Stomach (tissue), 8 donors: ENCODE measurements at regions not wholly inside any gene's neighbourhood (a gene's known extent, or its start where the extent isn't known, plus 50 kb on each side); places are given as distances from the start of the nearest gene placed in this dataset.
"Not testable (repeated sequence)": the region's sequence is repeated elsewhere in the genome, so short reads cannot be mapped to it uniquely, and the experiment has no call there.

ENCODE experiments used
- DNase-seq, 2 donors: peaks; one replicate each; pipeline versions ENCODE4 v3.0.0 to v3.0.0-alpha.2; 2013 to 2019
- H3K27ac ChIP-seq, 5 donors: fragments of 200-600 bp in 4 of 5; sonication (generic) in 4 of 5; one replicate each; pipeline ENCODE4 v1.5.1; 2013 to 2019; ENCODE audit warnings: mild to moderate bottlenecking in 1 of 5, moderate library complexity in 1 of 5
- H3K27me3 ChIP-seq, 3 donors: fragments of 200-600 bp; sonication (generic); one replicate each; pipeline ENCODE4 v1.5.1; 2017 to 2019; ENCODE audit warnings: mixed run types in 1 of 3
- H3K36me3 ChIP-seq, 4 donors: fragments of 200-600 bp; sonication (generic); 1 replicate in 3 of 4; 2 replicates in 1 of 4; pipeline ENCODE4 v1.5.1; 2016 to 2019
- H3K4me1 ChIP-seq, 4 donors: fragments of 200-600 bp; sonication (generic); one replicate each; pipeline ENCODE4 v1.5.1; 2016 to 2019
- H3K4me3 ChIP-seq, 4 donors: fragments of 200-600 bp; sonication (generic) in 3 of 4; one replicate each; pipeline ENCODE4 v1.5.1; 2016 to 2019; ENCODE audit warnings: mild to moderate bottlenecking in 1 of 4
- H3K9me3 ChIP-seq, 4 donors: fragments of 200-600 bp; sonication (generic); one replicate each; pipeline ENCODE4 v1.5.1; 2016 to 2019
- CTCF ChIP-seq, 7 experiments: fragments of 450-650 bp in 4 of 7; fragments of 200-600 bp in 3 of 7; sonication (generic) in 3 of 7; IDR thresholded peaks; one replicate each; pipeline ENCODE4 v1.5.1; 2016 to 2019; ENCODE audit warnings: antibody characterized with exemption in 7 of 7, control low read depth in 2 of 7, mild to moderate bottlenecking in 1 of 7
- POLR2AphosphoS5 ChIP-seq, 3 donors: sonication (generic); formaldehyde crosslinking; IDR thresholded peaks; one replicate each; pipeline ENCODE4 v1.6.1; 2016; ENCODE audit warnings: antibody characterized with exemption in 3 of 3
- WGBS, 5 donors: extraction: QIAGEN DNeasy Blood & Tissue Kit in 3 of 5; methylation state at CpG; one replicate each; pipeline versions ENCODE4 v1.1.5 to v1.1.7; 2013 to 2018; 5-methylcytosine and 5-hydroxymethylcytosine counted together
- intact Hi-C: fragments of 100-400 bp; cut with DNase I; formaldehyde crosslinking; loops from one replicate; pipeline ENCODE4 v1.15.1; 2023; ENCODE audit warnings: low total_unique reads
- donor health status: healthy with polysubstance abuse.
- donor health status: Bipolar disorder and iron deficiency.
- donor health status: healthy.

- H3K27me3 ChIP-seq, H3K36me3 ChIP-seq, intact Hi-C loops, H3K9me3 ChIP-seq: not testable (repeated sequence)
- peak in 2 of 3 donors; percentile 21 to 47 for TF ChIP-seq POLR2AphosphoS5 (IDR thresholded peaks at IDR 0.05)
- DNase-seq, result peak; percentile 99
- WGBS, 5 donors, result 0 to 3% (median 1%) methylated on average over 21 to 66 of the region's 66 CpGs
- H3K4me3 ChIP-seq, result peak overlapping the region; percentile 65 to 76 (median 73)
- peak overlapping the region; percentile 80 to 91 (median 89) for H3K27ac ChIP-seq
- H3K4me1 ChIP-seq, result peaks cover 4 to 17% (median 14%) of the 10 kb centered on the region in 4 donors
Measured at GRCh38 chr11:67805253-67806126, 131.1 kb upstream of the ALDH3B2 start.

- H3K27me3 ChIP-seq, intact Hi-C loops, H3K36me3 ChIP-seq, H3K9me3 ChIP-seq: not testable (repeated sequence)
- Histone ChIP-seq H3K27ac (peak overlapping the region; percentile 71 to 91 (median 85)), H3K4me1 (peaks cover 4 to 17% (median 14%) of the 10 kb centered on the region in 4 donors), H3K4me3 (peak overlapping the region; percentile 65 to 76 (median 73))
- WGBS, 5 donors, result 3 to 7% (median 4%) methylated on average over 26 to 45 of the region's 47 CpGs
- DNase-seq, result peak in 1 of 2 donors; percentile 30
Measured at GRCh38 chr11:67804435-67805252, 130.2 kb upstream of the ALDH3B2 start.

DNA sequence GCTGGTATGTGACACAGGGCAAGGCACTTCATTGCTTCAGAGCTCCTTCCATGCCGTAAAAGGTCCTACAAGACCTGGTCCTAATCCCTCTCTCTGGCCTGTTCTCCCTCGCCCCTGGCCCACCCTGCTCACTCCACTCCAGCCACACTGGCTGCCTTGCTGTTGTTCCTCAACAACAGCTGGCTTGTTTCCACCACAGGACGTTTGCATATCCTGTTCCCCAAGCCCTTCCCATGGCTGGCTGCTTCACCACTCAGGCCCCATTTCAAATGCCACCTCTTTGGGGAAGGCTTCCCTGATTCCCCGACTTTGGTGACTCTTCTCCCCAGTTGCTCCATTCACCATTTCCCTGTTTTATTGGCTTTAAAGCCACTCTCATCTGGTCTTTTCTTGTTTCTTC lies 129.1 kb upstream of the ALDH3B2 start:
- H3K4me3 ChIP-seq, intact Hi-C loops, H3K27me3 ChIP-seq, H3K27ac ChIP-seq, DNase-seq, H3K9me3 ChIP-seq, H3K36me3 ChIP-seq: not testable (repeated sequence)
- 73 to 79% (median 75%) methylated on average over 4 of the region's 4 CpGs for WGBS, 5 donors
- peaks cover 4 to 17% (median 14%) of the 10 kb centered on the region in 4 donors for H3K4me1 ChIP-seq

DNA sequence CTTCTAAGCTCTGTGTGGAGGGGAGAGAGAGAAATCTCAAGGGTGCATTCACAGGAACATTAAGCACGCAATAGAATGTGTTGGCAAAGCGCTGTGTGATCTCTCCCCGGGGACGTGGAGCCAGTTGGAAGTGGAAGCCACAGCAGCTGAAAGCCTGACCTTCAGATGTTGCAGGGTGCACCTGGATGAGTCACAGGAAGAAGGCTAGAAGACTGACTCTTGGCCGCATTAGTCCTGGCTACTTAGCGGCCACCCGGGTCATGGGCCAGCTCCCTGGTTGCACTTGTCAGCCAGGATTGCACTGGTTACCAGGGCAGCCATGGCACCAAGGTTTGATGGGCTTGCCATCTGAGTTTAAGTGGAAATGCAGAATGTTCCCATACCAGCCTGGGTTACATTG lies 128.6 kb upstream of the ALDH3B2 start:
- H3K36me3 ChIP-seq, intact Hi-C loops, H3K9me3 ChIP-seq, H3K4me3 ChIP-seq, H3K27ac ChIP-seq, H3K27me3 ChIP-seq, DNase-seq: not testable (repeated sequence)
- 63 to 83% (median 75%) methylated on average over 5 to 7 of the region's 7 CpGs for WGBS, 5 donors
- H3K4me1 ChIP-seq, result peaks cover 4 to 17% (median 14%) of the 10 kb centered on the region in 4 donors

- 83 to 91% (median 86%) methylated on average over 3 to 4 of the region's 4 CpGs for WGBS, 5 donors
- H3K9me3 ChIP-seq, H3K27me3 ChIP-seq, intact Hi-C loops, H3K27ac ChIP-seq, H3K36me3 ChIP-seq, DNase-seq, H3K4me3 ChIP-seq: not testable (repeated sequence)
- peaks cover 4 to 17% (median 14%) of the 10 kb centered on the region in 4 donors for H3K4me1 ChIP-seq
Measured at GRCh38 chr11:67802623-67803022, 128.2 kb upstream of the ALDH3B2 start.

GRCh38 chr11:67801397-67801796 lies 127.0 kb upstream of the ALDH3B2 start:
- H3K36me3 ChIP-seq, H3K9me3 ChIP-seq, H3K4me3 ChIP-seq, DNase-seq, intact Hi-C loops, H3K27ac ChIP-seq, H3K27me3 ChIP-seq: not testable (repeated sequence)
- peaks cover 2 to 12% (median 11%) of the 10 kb centered on the region in 4 donors for H3K4me1 ChIP-seq
- 88 to 96% (median 92%) methylated on average over 6 of the region's 6 CpGs for WGBS, 5 donors

DNA sequence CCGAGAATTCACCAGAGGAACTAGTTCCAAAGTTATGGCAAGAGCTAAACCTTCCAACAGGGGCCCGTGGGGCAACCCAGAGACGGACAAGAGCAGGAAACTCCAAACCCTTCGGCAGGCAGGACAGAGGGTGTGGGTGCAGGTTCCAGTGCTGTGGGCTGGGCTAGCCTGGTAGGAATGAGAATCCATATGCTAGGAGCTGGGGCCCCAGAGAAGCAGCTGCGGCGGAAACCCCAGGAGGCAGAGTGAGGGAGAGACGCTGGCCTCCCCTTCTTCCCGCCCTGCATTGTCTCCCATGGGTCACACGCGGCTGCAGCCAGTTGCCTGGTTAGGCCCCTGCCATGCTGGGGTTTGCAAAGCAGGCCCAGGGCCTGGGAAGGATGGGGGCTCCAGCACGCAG lies 126.2 kb upstream of the ALDH3B2 start:
- H3K27me3 ChIP-seq, H3K4me3 ChIP-seq, H3K9me3 ChIP-seq, intact Hi-C loops, H3K36me3 ChIP-seq, H3K27ac ChIP-seq, H3K4me1 ChIP-seq, DNase-seq: not testable (repeated sequence)
- 78 to 91% (median 88%) methylated on average over 11 of the region's 11 CpGs for WGBS, 5 donors

DNA sequence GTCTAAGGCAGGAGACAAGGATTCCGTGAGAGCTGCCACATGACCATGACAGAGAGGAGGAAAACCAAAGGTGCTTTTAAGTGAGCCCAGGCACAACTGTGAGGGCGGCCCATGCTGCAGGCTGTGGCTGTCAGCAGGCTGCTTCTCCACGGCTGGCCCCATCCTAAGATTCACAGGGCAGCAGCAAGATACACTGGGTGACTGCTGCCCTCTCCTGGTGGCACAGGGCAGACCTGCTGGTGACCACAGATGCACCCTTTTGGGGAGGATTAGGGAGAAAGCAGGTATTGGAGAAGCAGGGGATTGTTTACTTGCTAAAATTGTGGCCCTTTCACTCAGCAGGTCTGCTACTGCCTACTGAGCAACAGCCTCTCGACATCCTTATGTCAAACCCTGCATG lies 125.4 kb upstream of the ALDH3B2 start:
- intact Hi-C loops, H3K36me3 ChIP-seq, DNase-seq, H3K9me3 ChIP-seq, H3K27ac ChIP-seq, H3K4me3 ChIP-seq, H3K4me1 ChIP-seq, H3K27me3 ChIP-seq: not testable (repeated sequence)
- TF ChIP-seq CTCF (IDR thresholded peaks at IDR 0.05), result peak in 5 of 7 experiments; percentile 21 to 46 (median 40)
- 21 to 28% (median 24%) methylated on average over 3 to 4 of the region's 4 CpGs for WGBS, 5 donors

DNA sequence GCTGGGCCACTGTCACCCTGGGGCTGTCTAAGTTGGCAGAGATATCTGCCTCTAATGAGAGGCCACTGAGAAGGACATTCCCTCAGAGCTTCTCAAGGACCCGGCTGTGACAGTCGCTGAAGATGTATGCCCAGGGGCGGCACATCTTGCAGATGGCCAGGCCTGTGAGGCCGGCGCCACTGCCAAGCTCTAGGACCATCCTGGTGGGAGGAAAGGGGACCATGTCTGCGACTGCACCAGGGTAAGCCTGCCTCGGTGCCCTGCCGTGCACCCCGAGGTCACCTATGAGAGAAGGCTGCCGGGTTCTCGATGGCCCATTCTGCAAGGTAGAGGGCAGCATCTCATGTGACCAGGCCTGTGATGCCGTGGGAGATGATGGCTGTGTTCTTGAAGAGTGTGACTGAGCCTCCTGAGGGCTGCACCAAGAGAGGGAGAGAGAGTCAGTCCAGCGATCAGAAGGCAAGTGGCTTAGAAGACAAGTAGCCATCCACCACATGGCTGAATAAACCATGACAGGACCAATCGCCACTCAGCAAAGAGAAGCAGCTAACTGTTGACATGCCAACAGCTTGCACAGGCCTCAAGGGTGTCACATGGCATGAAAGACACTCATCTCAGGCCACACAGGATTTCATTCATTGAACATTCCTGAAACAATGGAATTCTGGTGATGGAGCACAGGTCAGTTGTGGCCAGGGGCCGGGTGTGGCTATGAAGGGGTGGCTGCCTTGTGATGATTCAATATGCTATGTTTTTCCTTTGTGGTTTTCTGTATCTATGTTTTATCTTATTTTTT lies 123.5 kb upstream of the ALDH3B2 start:
- H3K27me3 ChIP-seq, DNase-seq, H3K4me1 ChIP-seq, intact Hi-C loops, H3K36me3 ChIP-seq, H3K27ac ChIP-seq, H3K9me3 ChIP-seq, H3K4me3 ChIP-seq: not testable (repeated sequence)
- WGBS, 5 donors, result 90 to 93% (median 91%) methylated on average over 12 to 15 of the region's 15 CpGs
